ENCODE measurements at regions not wholly inside any gene's neighbourhood (a gene's known extent, or its start where the extent isn't known, plus 50 kb on each side); places are given as distances from the start of the nearest gene placed in this dataset.

GRCh38 chr11:69218271-69218682, 62.5 kb downstream of the SMIM38 start:
- no peaks in the 10 kb centered on the region; the same call in 2 of the 3 replicates for H3K9me3 Mint-ChIP-seq
- no peak overlapping the region for H3K4me2 ChIP-seq
- H4K20me1 ChIP-seq (replicated peaks; ENCODE audit: insufficient read depth), result no peaks in the 10 kb centered on the region
- no peaks in the 10 kb centered on the region for H3K27me3 ChIP-seq (ENCODE audit: insufficient read depth)
- H3K4me3 ChIP-seq, result no peak overlapping the region
- no peak for DNase-seq (ENCODE audit: low spot score)
- H3K36me3 ChIP-seq (ENCODE audit: insufficient read depth), result no peaks in the 10 kb centered on the region
- no peak overlapping the region for H3K4me3 Mint-ChIP-seq
- TF ChIP-seq REST (IDR thresholded peaks at IDR 0.05; ENCODE audit: unreplicated experiment) (no peak), ZNF462 (CRISPR knock-in tag; IDR thresholded peaks at IDR 0.05) (no peak), JUNB (IDR thresholded peaks at IDR 0.05; ENCODE audit: unreplicated experiment) (no peak)
- TF ChIP-seq, protein P1, sequence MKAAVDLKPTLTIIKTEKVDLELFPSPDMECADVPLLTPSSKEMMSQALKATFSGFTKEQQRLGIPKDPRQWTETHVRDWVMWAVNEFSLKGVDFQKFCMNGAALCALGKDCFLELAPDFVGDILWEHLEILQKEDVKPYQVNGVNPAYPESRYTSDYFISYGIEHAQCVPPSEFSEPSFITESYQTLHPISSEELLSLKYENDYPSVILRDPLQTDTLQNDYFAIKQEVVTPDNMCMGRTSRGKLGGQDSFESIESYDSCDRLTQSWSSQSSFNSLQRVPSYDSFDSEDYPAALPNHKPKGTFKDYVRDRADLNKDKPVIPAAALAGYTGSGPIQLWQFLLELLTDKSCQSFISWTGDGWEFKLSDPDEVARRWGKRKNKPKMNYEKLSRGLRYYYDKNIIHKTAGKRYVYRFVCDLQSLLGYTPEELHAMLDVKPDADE (IDR thresholded peaks at IDR 0.05), result no peak
- no peaks in the 10 kb centered on the region for H3K4me1 ChIP-seq (ENCODE audit: insufficient read depth)
- H3K9me2 ChIP-seq (ENCODE audit: insufficient read depth), result peaks cover 6% of the 10 kb centered on the region; the same call in 1 of the 2 replicates
- no peaks in the 10 kb centered on the region for H3K79me2 ChIP-seq (replicated peaks; ENCODE audit: insufficient read depth)
- ATAC-seq, result no peak
- H3K27ac Mint-ChIP-seq, result no peak overlapping the region
- H3K27ac ChIP-seq (ENCODE audit: low read depth), result no peak overlapping the region
- no peaks in the 10 kb centered on the region for H3K36me3 Mint-ChIP-seq (ENCODE audit: low read depth)
- no peaks in the 10 kb centered on the region for H3F3A ChIP-seq (replicated peaks; ENCODE audit: low read depth)
- no peak overlapping the region for H2AFZ ChIP-seq
- H3K4me1 Mint-ChIP-seq, result no peaks in the 10 kb centered on the region
- peaks cover 5% of the 10 kb centered on the region for H3K27me3 Mint-ChIP-seq (ENCODE audit: insufficient read depth, low read depth, poor library complexity)

Measured in GM23338 (cell line).